GM12878 (cell line): ENCODE measurements at regions not wholly inside any gene's neighbourhood (a gene's known extent, or its start where the extent isn't known, plus 50 kb on each side); places are given as distances from the start of the nearest gene placed in this dataset.

ENCODE experiments used
- ATAC-seq: fragments of 200-7000 bp; cut with Tn5 transposase; 3 replicates; pipeline ENCODE4 v1.9.1; 2020; ENCODE audit warnings: mild to moderate bottlenecking, moderate library complexity
- BruUV-seq: library from RNA; stranded (reverse); fragments of 400-500 nt; replicated peaks from 2 replicates; lab custom pipeline; 2021; lab: Mats Ljungman, UMichigan
- CTCF ChIA-PET: fragments of 300-600 bp; sonication (Branson Sonifier 250); formaldehyde crosslinking; extraction: SDS; loops from one replicate; lab custom pipeline; 2021; ENCODE audit warnings: inconsistent platforms; lab: Yijun Ruan, JAX
- POLR2A ChIA-PET: fragments of 350-600 bp; formaldehyde crosslinking; extraction: SDS; loops from one replicate; lab custom pipeline; 2021; ENCODE audit warnings: inconsistent platforms; lab: Charles Lee
- RAD21 ChIA-PET: fragments of 300-600 bp; sonication (Branson Sonifier 250); formaldehyde crosslinking; loops from one replicate; lab custom pipeline; 2023; ENCODE audit warnings: antibody characterized with exemption; ENCODE audit not compliant: unreplicated experiment; lab: Charles Lee
- SMC1A ChIA-PET: fragments of 300-600 bp; sonication (Branson Sonifier 250); formaldehyde crosslinking; loops from one replicate; lab custom pipeline; 2023; ENCODE audit not compliant: unreplicated experiment, uncharacterized antibody; lab: Charles Lee
- DNase-seq: peaks from one replicate; pipeline ENCODE4 v3.0.0-alpha.2; 2011; ENCODE audit warnings: low read depth, low spot score
- FAIRE-seq: peaks from 3 replicates; lab custom pipeline; 2011; peaks lifted over from hg19 to GRCh38; lab: Jason Lieb, UNC
- H2AFZ ChIP-seq: 2 replicates; pipeline ENCODE4 v1.6.0; 2011; ENCODE audit warnings: low read depth, low read length, control low read depth; ENCODE audit not compliant: control insufficient read depth
- H3K27ac ChIP-seq: 2 replicates; pipeline ENCODE4 v1.5.1; 2011; ENCODE audit warnings: control low read depth; ENCODE audit not compliant: control insufficient read depth, insufficient read depth
- H3K27me3 ChIP-seq, 2 experiments: replicated peaks in 1 of 2; 2 replicates each; pipeline versions ENCODE4 v1.6.0 to v1.6.1; 2011; ENCODE audit warnings: low read length in 1 of 2; ENCODE audit not compliant: control insufficient read depth in 2 of 2, insufficient read depth in 2 of 2
- H3K36me3 ChIP-seq, 2 experiments: 2 replicates each; pipeline ENCODE4 v1.5.1; 2011; ENCODE audit warnings: low read length in 1 of 2; ENCODE audit not compliant: control insufficient read depth in 2 of 2, insufficient read depth in 2 of 2
- H3K4me1 ChIP-seq: 2 replicates; pipeline ENCODE4 v1.6.1; 2011; ENCODE audit warnings: mild to moderate bottlenecking, low read length, moderate library complexity, mixed read lengths; ENCODE audit not compliant: control insufficient read depth, insufficient read depth
- H3K4me2 ChIP-seq: 2 replicates; pipeline ENCODE4 v1.6.0; 2011; ENCODE audit warnings: control low read depth; ENCODE audit not compliant: control insufficient read depth, insufficient read depth
- H3K4me3 ChIP-seq: fragments of 200-600 bp; sonication (generic); 2 replicates; pipeline ENCODE4 v1.5.1; 2016
- H3K79me2 ChIP-seq: 2 replicates; pipeline ENCODE4 v1.6.0; 2011; ENCODE audit warnings: low read length; ENCODE audit not compliant: control insufficient read depth, insufficient read depth
- H3K9ac ChIP-seq: 2 replicates; pipeline ENCODE4 v1.8.0; 2011; ENCODE audit warnings: low read length, control low read depth, mixed read lengths; ENCODE audit not compliant: control insufficient read depth, insufficient read depth
- H3K9me3 ChIP-seq: replicated peaks from 3 replicates; pipeline ENCODE4 v1.5.1; 2011; ENCODE audit warnings: mild to moderate bottlenecking, low read length; ENCODE audit not compliant: control insufficient read depth, insufficient read depth
- H4K20me1 ChIP-seq: 2 replicates; pipeline ENCODE4 v1.6.0; 2011; ENCODE audit not compliant: control insufficient read depth, insufficient read depth
- EZH2 ChIP-seq: IDR thresholded peaks from 2 replicates; pipeline ENCODE4 v1.6.1; 2012; ENCODE audit warnings: low read depth, mild to moderate bottlenecking, control low read depth, inconsistent platforms, low read length, borderline replicate concordance; ENCODE audit not compliant: control insufficient read depth
- KAT2A ChIP-seq: conservative IDR thresholded peaks from 2 replicates; pipeline ENCODE4 v1.6.1; 2011; ENCODE audit warnings: low read depth, low read length; ENCODE audit not compliant: control insufficient read depth
- PML ChIP-seq: IDR thresholded peaks from 2 replicates; pipeline ENCODE4 v1.6.1; 2012; ENCODE audit warnings: low read length, inconsistent platforms
- RCOR1 ChIP-seq: conservative IDR thresholded peaks from 2 replicates; pipeline ENCODE4 v1.6.1; 2012; ENCODE audit warnings: low read depth, low read length, improper control_type of control experiment
- TCF12 ChIP-seq: IDR thresholded peaks from 2 replicates; pipeline ENCODE4 v1.6.1; 2011; ENCODE audit warnings: low read depth, mild to moderate bottlenecking, low read length
- WGBS: methylation state at CpG from one replicate; pipeline ENCODE4 v1.1.6; 2016; ENCODE audit warnings: low lambda C conversion rate; ENCODE audit not compliant: insufficient replicate concordance, insufficient coverage; ENCODE audit errors: missing lambda C conversion rate; 5-methylcytosine and 5-hydroxymethylcytosine counted together
- in situ Hi-C: fragments of 300-500 bp; cut with MboI; formaldehyde crosslinking; loops from 9 replicates; pipeline ENCODE4 v1.14.3; 2018; ENCODE audit warnings: mixed read lengths
- intact Hi-C: fragments of 100-400 bp; cut with micrococcal nuclease; formaldehyde crosslinking; loops from one replicate; pipeline ENCODE4 v1.14.2; 2022; ENCODE audit not compliant: unreplicated experiment
- TF ChIP-seq, protein P1 (sequence below): IDR thresholded peaks from 2 replicates; pipeline ENCODE4 v1.6.1; 2012; ENCODE audit warnings: improper control_type of control experiment, low read depth, low read length; ENCODE audit not compliant: insufficient replicate concordance

- intact Hi-C loops, result no loop called here
- in situ Hi-C loops, result no loop called here
- WGBS, result 54% methylated on average over 8 of the region's 8 CpGs
- Histone ChIP-seq H3K4me2 (no peak overlapping the region), H3K9ac (no peak overlapping the region), H3K27ac (no peak overlapping the region), H3K4me3 (no peak overlapping the region), H2AFZ (no peak overlapping the region), H3K36me3 (no peaks in the 10 kb centered on the region), H3K4me1 (no peaks in the 10 kb centered on the region), H3K27me3 (no peaks in the 10 kb centered on the region), H3K9me3 (no peaks in the 10 kb centered on the region), H3K79me2 (no peaks in the 10 kb centered on the region), H4K20me1 (no peaks in the 10 kb centered on the region)
- BruUV-seq, result no TSS peak
- no peak for TF ChIP-seq TCF12
- no peak for TF ChIP-seq EZH2
- TF ChIP-seq KAT2A, result no peak
- TF ChIP-seq PML, result no peak
- TF ChIP-seq, protein P1, sequence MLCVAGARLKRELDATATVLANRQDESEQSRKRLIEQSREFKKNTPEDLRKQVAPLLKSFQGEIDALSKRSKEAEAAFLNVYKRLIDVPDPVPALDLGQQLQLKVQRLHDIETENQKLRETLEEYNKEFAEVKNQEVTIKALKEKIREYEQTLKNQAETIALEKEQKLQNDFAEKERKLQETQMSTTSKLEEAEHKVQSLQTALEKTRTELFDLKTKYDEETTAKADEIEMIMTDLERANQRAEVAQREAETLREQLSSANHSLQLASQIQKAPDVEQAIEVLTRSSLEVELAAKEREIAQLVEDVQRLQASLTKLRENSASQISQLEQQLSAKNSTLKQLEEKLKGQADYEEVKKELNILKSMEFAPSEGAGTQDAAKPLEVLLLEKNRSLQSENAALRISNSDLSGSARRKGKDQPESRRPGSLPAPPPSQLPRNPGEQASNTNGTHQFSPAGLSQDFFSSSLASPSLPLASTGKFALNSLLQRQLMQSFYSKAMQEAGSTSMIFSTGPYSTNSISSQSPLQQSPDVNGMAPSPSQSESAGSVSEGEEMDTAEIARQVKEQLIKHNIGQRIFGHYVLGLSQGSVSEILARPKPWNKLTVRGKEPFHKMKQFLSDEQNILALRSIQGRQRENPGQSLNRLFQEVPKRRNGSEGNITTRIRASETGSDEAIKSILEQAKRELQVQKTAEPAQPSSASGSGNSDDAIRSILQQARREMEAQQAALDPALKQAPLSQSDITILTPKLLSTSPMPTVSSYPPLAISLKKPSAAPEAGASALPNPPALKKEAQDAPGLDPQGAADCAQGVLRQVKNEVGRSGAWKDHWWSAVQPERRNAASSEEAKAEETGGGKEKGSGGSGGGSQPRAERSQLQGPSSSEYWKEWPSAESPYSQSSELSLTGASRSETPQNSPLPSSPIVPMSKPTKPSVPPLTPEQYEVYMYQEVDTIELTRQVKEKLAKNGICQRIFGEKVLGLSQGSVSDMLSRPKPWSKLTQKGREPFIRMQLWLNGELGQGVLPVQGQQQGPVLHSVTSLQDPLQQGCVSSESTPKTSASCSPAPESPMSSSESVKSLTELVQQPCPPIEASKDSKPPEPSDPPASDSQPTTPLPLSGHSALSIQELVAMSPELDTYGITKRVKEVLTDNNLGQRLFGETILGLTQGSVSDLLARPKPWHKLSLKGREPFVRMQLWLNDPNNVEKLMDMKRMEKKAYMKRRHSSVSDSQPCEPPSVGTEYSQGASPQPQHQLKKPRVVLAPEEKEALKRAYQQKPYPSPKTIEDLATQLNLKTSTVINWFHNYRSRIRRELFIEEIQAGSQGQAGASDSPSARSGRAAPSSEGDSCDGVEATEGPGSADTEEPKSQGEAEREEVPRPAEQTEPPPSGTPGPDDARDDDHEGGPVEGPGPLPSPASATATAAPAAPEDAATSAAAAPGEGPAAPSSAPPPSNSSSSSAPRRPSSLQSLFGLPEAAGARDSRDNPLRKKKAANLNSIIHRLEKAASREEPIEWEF, result no peak
- TF ChIP-seq RCOR1, result no peak
- ChIA-PET CTCF (no interaction called here), RAD21 (no interaction called here), SMC1A (interaction anchor here (0.6 kb wide), 1 partner anchor 682 kb away, joined by 3 read pairs; no protein-coding TSS in a partner anchor), POLR2A (interaction anchor here (0.7 kb wide), 1 partner anchor 305 kb away, joined by 3 read pairs; no protein-coding TSS in a partner anchor)
- FAIRE-seq (no peak), DNase-seq (no peak), ATAC-seq (no peak)
These were observed 151.0 kb downstream of the OSR1 start for GRCh38 chr2:19207452-19207851.
